H1 (cell line): ENCODE measurements at regions not wholly inside any gene's neighbourhood (a gene's known extent, or its start where the extent isn't known, plus 50 kb on each side); places are given as distances from the start of the nearest gene placed in this dataset.

Source experiments
- BACH1 ChIP-seq: IDR thresholded peaks from 2 replicates; pipeline ENCODE4 v1.6.1; 2012; ENCODE audit warnings: low read length, improper control_type of control experiment
- FOSL1 ChIP-seq: IDR thresholded peaks from 2 replicates; pipeline ENCODE4 v1.6.1; 2011; ENCODE audit warnings: mild to moderate bottlenecking, low read depth, low read length, moderate library complexity; ENCODE audit not compliant: insufficient read depth
- GTF2F1 ChIP-seq: IDR thresholded peaks from 2 replicates; pipeline ENCODE4 v1.6.1; 2012; ENCODE audit warnings: low read depth, low read length, improper control_type of control experiment, borderline replicate concordance
- HDAC6 ChIP-seq: IDR thresholded peaks from one replicate; pipeline ENCODE4 v1.7.1; 2012; ENCODE audit warnings: low read depth, mild to moderate bottlenecking, inconsistent platforms, low read length, moderate library complexity
- NRF1 ChIP-seq: IDR thresholded peaks from 2 replicates; pipeline ENCODE4 v1.6.1; 2011; ENCODE audit warnings: mild to moderate bottlenecking, low read depth, low read length, improper control_type of control experiment
- POLR2AphosphoS5 ChIP-seq: IDR thresholded peaks from 2 replicates; pipeline ENCODE4 v1.6.1; 2011; ENCODE audit warnings: low read depth, low read length
- TF ChIP-seq, protein P1 (sequence below): IDR thresholded peaks from 2 replicates; pipeline ENCODE4 v1.6.1; 2012; ENCODE audit warnings: inconsistent platforms

DNA sequence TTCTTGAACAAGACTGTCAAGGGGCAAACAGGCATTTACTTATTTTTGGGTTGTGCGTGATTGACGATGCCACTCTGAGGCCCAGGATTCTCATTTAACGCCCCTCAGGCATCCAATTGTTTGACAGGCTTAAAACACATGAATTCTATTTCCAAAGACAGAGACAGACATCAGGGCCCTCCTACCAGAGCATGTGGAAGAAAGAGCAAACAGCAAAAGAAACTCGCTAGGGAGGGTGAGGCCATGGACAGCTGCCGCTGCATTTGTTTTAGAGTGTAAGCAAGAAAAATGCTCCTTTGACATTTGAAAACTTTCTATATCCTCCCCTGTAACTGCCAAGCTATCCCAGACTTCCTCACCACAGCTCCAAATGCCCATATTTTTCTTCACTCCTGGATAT lies 410.1 kb downstream of the NPIPA8 start (continued):
- TF ChIP-seq NRF1 (no peak), BACH1 (no peak), HDAC6 (no peak), POLR2AphosphoS5 (no peak), FOSL1 (no peak), GTF2F1 (no peak)
- TF ChIP-seq, protein P1, sequence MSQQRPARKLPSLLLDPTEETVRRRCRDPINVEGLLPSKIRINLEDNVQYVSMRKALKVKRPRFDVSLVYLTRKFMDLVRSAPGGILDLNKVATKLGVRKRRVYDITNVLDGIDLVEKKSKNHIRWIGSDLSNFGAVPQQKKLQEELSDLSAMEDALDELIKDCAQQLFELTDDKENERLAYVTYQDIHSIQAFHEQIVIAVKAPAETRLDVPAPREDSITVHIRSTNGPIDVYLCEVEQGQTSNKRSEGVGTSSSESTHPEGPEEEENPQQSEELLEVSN: no peak
